Spleen (tissue), 7 donors: ENCODE measurements at regions not wholly inside any gene's neighbourhood (a gene's known extent, or its start where the extent isn't known, plus 50 kb on each side); places are given as distances from the start of the nearest gene placed in this dataset.

ENCODE experiments used
- POLR2A ChIP-seq, 3 donors: fragments of 450-650 bp; IDR thresholded peaks; one replicate each; pipeline ENCODE4 v1.5.1; 2017; ENCODE audit warnings: antibody characterized with exemption in 3 of 3, mild to moderate bottlenecking in 1 of 3
- TF ChIP-seq, protein P1 (sequence below), 11 experiments: fragments of 200-600 bp in 7 of 11; fragments of 450-650 bp in 4 of 11; sonication (generic) in 4 of 11; IDR thresholded peaks in 8 of 11; conservative IDR thresholded peaks in 3 of 11; 1 replicate in 7 of 11; 2 replicates in 4 of 11; pipeline versions ENCODE4 v1.4.0 to v1.8.0; 2016 to 2021; ENCODE audit warnings: antibody characterized with exemption in 11 of 11, inconsistent platforms in 4 of 11, mild to moderate bottlenecking in 1 of 11
- donor health status: DM: no; HTN: no; CAD: no; lungs with moderate emphysema.
- donor health status: DM: no; HTN: no; CAD: no.
- donor health status: DM: no; HTN: no; CAD: no.

GRCh38 chr6:65803186-65803585 lies 96.2 kb upstream of the EYS start:
- TF ChIP-seq, protein P1, sequence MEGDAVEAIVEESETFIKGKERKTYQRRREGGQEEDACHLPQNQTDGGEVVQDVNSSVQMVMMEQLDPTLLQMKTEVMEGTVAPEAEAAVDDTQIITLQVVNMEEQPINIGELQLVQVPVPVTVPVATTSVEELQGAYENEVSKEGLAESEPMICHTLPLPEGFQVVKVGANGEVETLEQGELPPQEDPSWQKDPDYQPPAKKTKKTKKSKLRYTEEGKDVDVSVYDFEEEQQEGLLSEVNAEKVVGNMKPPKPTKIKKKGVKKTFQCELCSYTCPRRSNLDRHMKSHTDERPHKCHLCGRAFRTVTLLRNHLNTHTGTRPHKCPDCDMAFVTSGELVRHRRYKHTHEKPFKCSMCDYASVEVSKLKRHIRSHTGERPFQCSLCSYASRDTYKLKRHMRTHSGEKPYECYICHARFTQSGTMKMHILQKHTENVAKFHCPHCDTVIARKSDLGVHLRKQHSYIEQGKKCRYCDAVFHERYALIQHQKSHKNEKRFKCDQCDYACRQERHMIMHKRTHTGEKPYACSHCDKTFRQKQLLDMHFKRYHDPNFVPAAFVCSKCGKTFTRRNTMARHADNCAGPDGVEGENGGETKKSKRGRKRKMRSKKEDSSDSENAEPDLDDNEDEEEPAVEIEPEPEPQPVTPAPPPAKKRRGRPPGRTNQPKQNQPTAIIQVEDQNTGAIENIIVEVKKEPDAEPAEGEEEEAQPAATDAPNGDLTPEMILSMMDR (IDR thresholded peaks at IDR 0.05 in 8 of 11, conservative IDR thresholded peaks at IDR 0.05 in 3 of 11): no peak
- no peak for TF ChIP-seq POLR2A (IDR thresholded peaks at IDR 0.05)
